ENCODE measurements at regions not wholly inside any gene's neighbourhood (a gene's known extent, or its start where the extent isn't known, plus 50 kb on each side); places are given as distances from the start of the nearest gene placed in this dataset.

- Histone ChIP-seq H3K4me1 (ENCODE audit: low read depth) (no peaks in the 10 kb centered on the region), H3K9me3 (no peaks in the 10 kb centered on the region), H3K4me3 (no peak overlapping the region), H3K36me3 (ENCODE audit: low read depth) (no peaks in the 10 kb centered on the region)
- no peak for ATAC-seq
- intact Hi-C loops (cut with DNase I, micrococcal nuclease), result no loop called here
- no peak for DNase-seq
- TF ChIP-seq CTCF (IDR thresholded peaks at IDR 0.05), result no peak
These were observed 265.2 kb downstream of the GATA3 start for GRCh38 chr10:8319704-8320103.

GRCh38 chr10:8321990-8322389 lies 267.5 kb downstream of the GATA3 start:
- no peak for DNase-seq
- Histone ChIP-seq H3K4me1 (ENCODE audit: low read depth) (no peaks in the 10 kb centered on the region), H3K36me3 (ENCODE audit: low read depth) (no peaks in the 10 kb centered on the region), H3K9me3 (no peaks in the 10 kb centered on the region), H3K4me3 (no peak overlapping the region)
- no peak for TF ChIP-seq CTCF (IDR thresholded peaks at IDR 0.05)
- ATAC-seq, result no peak
- intact Hi-C loops (cut with DNase I, micrococcal nuclease), result no loop called here

- H3K4me1 ChIP-seq (ENCODE audit: low read depth), result no peaks in the 10 kb centered on the region
- DNase-seq (no peak), ATAC-seq (no peak)
- H3K9me3 ChIP-seq, result no peaks in the 10 kb centered on the region
- intact Hi-C loops (cut with DNase I, micrococcal nuclease), result no loop called here
- no peak overlapping the region for H3K4me3 ChIP-seq
- H3K36me3 ChIP-seq (ENCODE audit: low read depth), result no peaks in the 10 kb centered on the region
- no peak for TF ChIP-seq CTCF (IDR thresholded peaks at IDR 0.05)
These were observed 269.1 kb downstream of the GATA3 start for GRCh38 chr10:8323428-8324054.

GRCh38 chr10:8325024-8325980 lies 270.8 kb downstream of the GATA3 start:
- Histone ChIP-seq H3K9me3 (no peaks in the 10 kb centered on the region), H3K4me3 (no peak overlapping the region), H3K4me1 (ENCODE audit: low read depth) (no peaks in the 10 kb centered on the region), H3K36me3 (ENCODE audit: low read depth) (no peaks in the 10 kb centered on the region)
- no peak for TF ChIP-seq CTCF (IDR thresholded peaks at IDR 0.05)
- no peak for ATAC-seq
- DNase-seq, result no peak
- intact Hi-C loops (cut with DNase I, micrococcal nuclease), result no loop called here

GRCh38 chr10:8326396-8327139 lies 272.1 kb downstream of the GATA3 start:
- H3K4me1 ChIP-seq (ENCODE audit: low read depth), result no peaks in the 10 kb centered on the region
- intact Hi-C loops (cut with DNase I, micrococcal nuclease), result no loop called here
- no peaks in the 10 kb centered on the region for H3K9me3 ChIP-seq
- no peak overlapping the region for H3K4me3 ChIP-seq
- DNase-seq (no peak), ATAC-seq (no peak)
- H3K36me3 ChIP-seq (ENCODE audit: low read depth), result no peaks in the 10 kb centered on the region
- no peak for TF ChIP-seq CTCF (IDR thresholded peaks at IDR 0.05)

All from mucosa of descending colon (tissue), 3 donors.